ENCODE measurements at regions not wholly inside any gene's neighbourhood (a gene's known extent, or its start where the extent isn't known, plus 50 kb on each side); places are given as distances from the start of the nearest gene placed in this dataset.

- TF ChIP-seq, protein P1, sequence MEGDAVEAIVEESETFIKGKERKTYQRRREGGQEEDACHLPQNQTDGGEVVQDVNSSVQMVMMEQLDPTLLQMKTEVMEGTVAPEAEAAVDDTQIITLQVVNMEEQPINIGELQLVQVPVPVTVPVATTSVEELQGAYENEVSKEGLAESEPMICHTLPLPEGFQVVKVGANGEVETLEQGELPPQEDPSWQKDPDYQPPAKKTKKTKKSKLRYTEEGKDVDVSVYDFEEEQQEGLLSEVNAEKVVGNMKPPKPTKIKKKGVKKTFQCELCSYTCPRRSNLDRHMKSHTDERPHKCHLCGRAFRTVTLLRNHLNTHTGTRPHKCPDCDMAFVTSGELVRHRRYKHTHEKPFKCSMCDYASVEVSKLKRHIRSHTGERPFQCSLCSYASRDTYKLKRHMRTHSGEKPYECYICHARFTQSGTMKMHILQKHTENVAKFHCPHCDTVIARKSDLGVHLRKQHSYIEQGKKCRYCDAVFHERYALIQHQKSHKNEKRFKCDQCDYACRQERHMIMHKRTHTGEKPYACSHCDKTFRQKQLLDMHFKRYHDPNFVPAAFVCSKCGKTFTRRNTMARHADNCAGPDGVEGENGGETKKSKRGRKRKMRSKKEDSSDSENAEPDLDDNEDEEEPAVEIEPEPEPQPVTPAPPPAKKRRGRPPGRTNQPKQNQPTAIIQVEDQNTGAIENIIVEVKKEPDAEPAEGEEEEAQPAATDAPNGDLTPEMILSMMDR (conservative IDR thresholded peaks at IDR 0.05; ENCODE audit: low read depth, low read length), result no peak
- TF ChIP-seq EZH2 (IDR thresholded peaks at IDR 0.05; ENCODE audit: low read length, unreplicated experiment), result no peak
These were observed 161.3 kb upstream of the IRX2 start for GRCh38 chr5:2912741-2913140.
